SK-N-SH treated with all-trans-retinoic acid at 6 μM for 48 hours (cell line): ENCODE measurements at regions not wholly inside any gene's neighbourhood (a gene's known extent, or its start where the extent isn't known, plus 50 kb on each side); places are given as distances from the start of the nearest gene placed in this dataset.
"Not testable (repeated sequence)": the region's sequence is repeated elsewhere in the genome, so short reads cannot be mapped to it uniquely, and the experiment has no call there.

ENCODE experiments used
- ARNTL ChIP-seq: fragments of 450-650 bp; formaldehyde crosslinking; IDR thresholded peaks from 2 replicates; pipeline ENCODE4 v1.5.0; 2020; ENCODE audit warnings: low read depth, mild to moderate bottlenecking, moderate library complexity, borderline replicate concordance
- CSDC2 ChIP-seq: fragments of 250-450 bp; sonication (Bioruptor Pico); IDR thresholded peaks from 2 replicates; pipeline ENCODE4 v1.5.0; 2020; ENCODE audit warnings: mild to moderate bottlenecking, moderate library complexity
- CSRNP3 ChIP-seq: fragments of 250-450 bp; sonication (Bioruptor Pico); IDR thresholded peaks from 2 replicates; pipeline ENCODE4 v1.5.1; 2021; ENCODE audit warnings: mild to moderate bottlenecking, moderate library complexity
- GLIS3 ChIP-seq: fragments of 250-450 bp; sonication (Bioruptor Pico); IDR thresholded peaks from 2 replicates; pipeline ENCODE4 v1.5.0; 2020; ENCODE audit warnings: mild to moderate bottlenecking, moderate library complexity
- ISL1 ChIP-seq: fragments of 250-450 bp; sonication (Bioruptor Pico); IDR thresholded peaks from 2 replicates; pipeline ENCODE4 v2.1.2; 2022; ENCODE audit warnings: mild to moderate bottlenecking, moderate library complexity
- OSR1 ChIP-seq: fragments of 250-450 bp; sonication (Bioruptor Pico); IDR thresholded peaks from 2 replicates; pipeline ENCODE4 v1.8.0; 2022; ENCODE audit warnings: moderate library complexity, mild to moderate bottlenecking, inconsistent platforms
- PATZ1 ChIP-seq: fragments of 250-450 bp; sonication (Bioruptor Pico); IDR thresholded peaks from 2 replicates; pipeline ENCODE4 v1.8.0; 2020; ENCODE audit warnings: mild to moderate bottlenecking, moderate library complexity, borderline replicate concordance
- RARB ChIP-seq: fragments of 250-450 bp; sonication (Bioruptor Pico); IDR thresholded peaks from 2 replicates; pipeline ENCODE4 v1.8.0; 2021; ENCODE audit warnings: mild to moderate bottlenecking, moderate library complexity
- TOX ChIP-seq: fragments of 250-450 bp; sonication (Bioruptor Pico); IDR thresholded peaks from 2 replicates; pipeline ENCODE4 v1.8.0; 2021; ENCODE audit warnings: mild to moderate bottlenecking, moderate library complexity, borderline replicate concordance
- ZC3H10 ChIP-seq: fragments of 250-450 bp; sonication (Bioruptor Pico); IDR thresholded peaks from 2 replicates; pipeline ENCODE4 v1.5.1; 2021; ENCODE audit warnings: mild to moderate bottlenecking, moderate library complexity
- ZFP3 ChIP-seq: fragments of 250-450 bp; sonication (Bioruptor Pico); IDR thresholded peaks from 2 replicates; pipeline ENCODE4 v1.5.0; 2020; ENCODE audit warnings: mild to moderate bottlenecking, moderate library complexity
- ZNF70 ChIP-seq: fragments of 450-650 bp; formaldehyde crosslinking; IDR thresholded peaks from 2 replicates; pipeline ENCODE4 v1.5.0; 2020; ENCODE audit warnings: mild to moderate bottlenecking, moderate library complexity
- TF ChIP-seq, protein P1 (sequence below): fragments of 250-450 bp; sonication (Bioruptor Pico); IDR thresholded peaks from 2 replicates; pipeline ENCODE4 v1.8.0; 2021; ENCODE audit warnings: low read depth, mild to moderate bottlenecking, moderate library complexity, borderline replicate concordance

DNA sequence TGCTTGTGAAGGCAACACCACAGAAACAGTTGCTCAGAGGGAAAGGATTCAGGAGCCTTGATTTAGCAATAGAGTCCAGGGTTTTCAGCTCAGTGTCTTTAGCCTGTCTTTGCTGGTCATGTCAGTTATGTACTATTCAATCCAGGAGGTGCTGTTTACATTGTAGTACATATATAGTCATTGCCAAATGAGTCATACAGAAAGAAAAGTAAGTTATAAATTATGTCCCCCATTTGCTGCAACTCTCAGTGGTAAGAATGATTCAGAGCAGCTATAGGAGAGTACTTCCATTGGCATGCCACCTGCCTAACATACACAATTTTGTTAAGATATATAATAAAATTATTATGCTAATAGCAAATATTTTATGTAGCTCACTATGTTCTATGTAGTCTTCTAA, 1163.4 kb downstream of the FOXD4L5 start:
- TF ChIP-seq ARNTL; OSR1 (CRISPR knock-in tag); ISL1 (CRISPR knock-in tag); ZNF70 (CRISPR knock-in tag); RARB (CRISPR knock-in tag); PATZ1; TOX (CRISPR knock-in tag); GLIS3 (CRISPR knock-in tag); CSDC2; ZC3H10 (CRISPR knock-in tag); ZFP3 (CRISPR knock-in tag); CSRNP3 (CRISPR knock-in tag): not testable (repeated sequence)
- TF ChIP-seq, protein P1, sequence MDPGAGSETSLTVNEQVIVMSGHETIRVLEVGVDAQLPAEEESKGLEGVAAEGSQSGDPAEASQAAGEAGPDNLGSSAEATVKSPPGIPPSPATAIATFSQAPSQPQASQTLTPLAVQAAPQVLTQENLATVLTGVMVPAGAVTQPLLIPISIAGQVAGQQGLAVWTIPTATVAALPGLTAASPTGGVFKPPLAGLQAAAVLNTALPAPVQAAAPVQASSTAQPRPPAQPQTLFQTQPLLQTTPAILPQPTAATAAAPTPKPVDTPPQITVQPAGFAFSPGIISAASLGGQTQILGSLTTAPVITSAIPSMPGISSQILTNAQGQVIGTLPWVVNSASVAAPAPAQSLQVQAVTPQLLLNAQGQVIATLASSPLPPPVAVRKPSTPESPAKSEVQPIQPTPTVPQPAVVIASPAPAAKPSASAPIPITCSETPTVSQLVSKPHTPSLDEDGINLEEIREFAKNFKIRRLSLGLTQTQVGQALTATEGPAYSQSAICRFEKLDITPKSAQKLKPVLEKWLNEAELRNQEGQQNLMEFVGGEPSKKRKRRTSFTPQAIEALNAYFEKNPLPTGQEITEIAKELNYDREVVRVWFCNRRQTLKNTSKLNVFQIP: not testable (repeated sequence)
